ENCODE measurements at regions not wholly inside any gene's neighbourhood (a gene's known extent, or its start where the extent isn't known, plus 50 kb on each side); places are given as distances from the start of the nearest gene placed in this dataset.

DNA sequence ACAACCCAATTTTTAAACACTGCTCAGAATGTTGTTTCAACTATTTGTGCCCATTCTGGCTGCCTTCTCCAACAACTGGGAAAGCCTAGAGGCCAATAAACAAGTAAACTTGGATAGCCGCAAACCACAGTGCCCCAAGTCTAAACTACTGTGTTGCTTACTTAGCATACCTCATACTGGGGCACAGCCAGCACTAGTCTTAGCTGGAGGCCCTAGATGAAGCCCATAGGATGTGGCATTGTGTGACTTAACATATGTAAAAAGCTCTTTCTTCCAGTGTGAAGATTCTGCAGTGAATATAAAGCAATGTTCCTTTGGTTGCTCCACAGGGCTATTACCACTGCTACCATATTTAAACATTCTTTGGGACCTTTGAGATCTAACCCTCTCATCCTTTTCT lies 564.3 kb upstream of the NRSN1 start:
- Mint-ChIP-seq H3K27me3 (no peaks in the 10 kb centered on the region), H3K36me3 (no peaks in the 10 kb centered on the region), H3K4me1 (no peaks in the 10 kb centered on the region), H3K9me3 (peaks cover 6 to 17% (median 8%) of the 10 kb centered on the region in 3 donors), H3K4me3 (no peak overlapping the region), H3K27ac (no peak overlapping the region)

DNA sequence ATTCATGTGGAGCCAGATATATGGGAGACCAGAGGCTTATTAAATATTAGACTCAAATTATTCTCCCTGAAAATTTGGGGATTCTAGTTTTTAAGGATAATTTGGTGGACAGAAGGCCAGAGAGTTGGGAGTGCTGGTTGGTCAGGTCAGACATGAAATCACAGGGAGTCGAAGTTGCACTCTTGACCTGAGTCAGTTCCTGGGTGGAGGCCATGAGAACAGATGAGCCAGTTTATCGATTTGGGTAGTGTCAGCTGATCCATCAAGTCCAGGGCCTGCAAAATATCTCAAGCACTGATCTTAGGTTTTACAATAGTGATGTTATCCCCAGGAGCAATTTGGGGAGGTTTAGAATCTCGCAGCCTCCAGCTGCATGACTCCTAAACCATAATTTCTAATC lies 563.5 kb upstream of the NRSN1 start:
- Mint-ChIP-seq H3K4me3 (no peak overlapping the region), H3K36me3 (no peaks in the 10 kb centered on the region), H3K9me3 (peaks cover 6 to 19% (median 10%) of the 10 kb centered on the region in 3 donors), H3K4me1 (peaks cover 0 to 2% (median 0%) of the 10 kb centered on the region in 3 donors), H3K27ac (no peak overlapping the region), H3K27me3 (no peaks in the 10 kb centered on the region)

DNA sequence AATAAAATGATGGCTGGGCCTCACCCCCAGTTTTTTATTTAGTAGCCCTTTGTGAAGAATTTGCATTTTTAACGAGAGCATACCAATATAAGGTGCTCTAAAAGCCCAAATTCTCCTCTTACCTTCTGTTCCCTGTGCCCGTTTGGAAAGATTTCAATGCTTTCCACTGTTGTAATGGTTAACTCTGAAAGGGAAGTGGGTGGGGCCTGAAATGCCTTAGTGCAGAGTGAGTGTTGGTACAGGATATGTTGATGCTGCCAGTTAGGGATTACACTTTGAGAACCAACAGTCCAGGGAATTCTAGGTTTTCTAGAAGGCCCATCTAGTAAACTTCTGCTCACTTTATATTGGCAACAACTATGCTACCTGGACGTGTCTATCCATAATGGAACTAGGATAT lies 562.7 kb upstream of the NRSN1 start:
- Mint-ChIP-seq H3K4me3 (no peak overlapping the region), H3K36me3 (no peaks in the 10 kb centered on the region), H3K27me3 (no peaks in the 10 kb centered on the region), H3K4me1 (peaks cover 0 to 2% (median 0%) of the 10 kb centered on the region in 3 donors), H3K9me3 (peaks cover 5 to 20% (median 11%) of the 10 kb centered on the region in 3 donors), H3K27ac (no peak overlapping the region)

DNA sequence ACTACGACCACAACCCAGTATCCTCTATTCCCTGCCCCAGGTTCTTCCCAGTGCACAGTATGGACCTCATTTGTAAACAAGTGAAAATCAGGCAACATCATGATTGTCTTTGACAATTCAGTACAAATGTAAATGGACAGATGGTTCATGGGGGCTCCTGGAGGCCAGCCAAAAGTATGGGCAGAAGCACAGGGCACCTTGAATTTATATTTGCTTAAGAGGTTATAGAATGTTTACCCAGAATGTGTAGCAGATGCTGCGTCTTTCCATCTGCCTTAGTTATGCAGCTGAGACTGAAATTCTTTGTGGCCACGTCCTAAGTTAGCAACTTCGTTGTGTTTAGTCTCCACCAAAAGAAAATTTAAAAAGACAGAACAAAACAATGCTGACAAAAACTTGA lies 559.6 kb upstream of the NRSN1 start:
- Mint-ChIP-seq H3K27me3 (no peaks in the 10 kb centered on the region), H3K36me3 (no peaks in the 10 kb centered on the region), H3K27ac (no peak overlapping the region), H3K9me3 (peaks cover 3 to 20% (median 8%) of the 10 kb centered on the region in 3 donors), H3K4me3 (no peak overlapping the region), H3K4me1 (peaks cover 0 to 2% (median 0%) of the 10 kb centered on the region in 3 donors)

GRCh38 chr6:23568292-23568691 lies 557.7 kb upstream of the NRSN1 start:
- Mint-ChIP-seq H3K27ac (no peak overlapping the region), H3K9me3 (peaks cover 5 to 14% (median 6%) of the 10 kb centered on the region in 3 donors), H3K4me1 (peaks cover 0 to 2% (median 0%) of the 10 kb centered on the region in 3 donors), H3K4me3 (no peak overlapping the region), H3K36me3 (no peaks in the 10 kb centered on the region), H3K27me3 (no peaks in the 10 kb centered on the region)

GRCh38 chr6:23584134-23584763 lies 541.8 kb upstream of the NRSN1 start:
- no peak overlapping the region for H3K27ac Mint-ChIP-seq
- peaks cover 0 to 6% (median 1%) of the 10 kb centered on the region in 3 donors for H3K9me3 Mint-ChIP-seq
- H3K4me3 Mint-ChIP-seq = no peak overlapping the region
- no peaks in the 10 kb centered on the region for H3K4me1 Mint-ChIP-seq
- H3K27me3 Mint-ChIP-seq = no peaks in the 10 kb centered on the region
- no peaks in the 10 kb centered on the region for H3K36me3 Mint-ChIP-seq

GRCh38 chr6:23587582-23587981 lies 538.4 kb upstream of the NRSN1 start:
- Mint-ChIP-seq H3K27ac (no peak overlapping the region), H3K36me3 (no peaks in the 10 kb centered on the region), H3K4me1 (no peaks in the 10 kb centered on the region), H3K9me3 (peaks cover 0 to 6% (median 3%) of the 10 kb centered on the region in 3 donors), H3K4me3 (no peak overlapping the region), H3K27me3 (no peaks in the 10 kb centered on the region)

DNA sequence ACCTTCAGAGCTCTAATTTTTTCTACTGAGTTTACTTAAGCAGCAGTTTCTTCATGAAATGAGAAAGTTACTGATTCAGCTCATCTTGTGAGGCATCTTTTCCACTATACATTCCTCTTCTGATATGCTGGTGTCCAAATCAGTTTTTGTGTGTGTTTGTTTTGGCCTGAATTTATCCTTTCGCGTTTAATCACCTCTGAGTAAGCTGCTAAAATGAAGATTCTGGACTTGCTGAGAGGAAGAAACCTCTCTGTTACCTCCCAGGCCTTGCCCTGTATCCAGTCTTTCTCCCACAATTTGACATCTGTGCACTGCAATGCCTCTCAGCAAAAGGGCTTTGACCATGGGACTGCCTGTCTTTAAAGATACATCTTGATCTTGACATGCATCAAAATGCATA lies 536.2 kb upstream of the NRSN1 start:
- no peaks in the 10 kb centered on the region for H3K27me3 Mint-ChIP-seq
- no peak overlapping the region for H3K27ac Mint-ChIP-seq
- H3K4me3 Mint-ChIP-seq = no peak overlapping the region
- no peaks in the 10 kb centered on the region for H3K36me3 Mint-ChIP-seq
- peaks cover 4 to 7% (median 5%) of the 10 kb centered on the region in 3 donors for H3K9me3 Mint-ChIP-seq
- no peaks in the 10 kb centered on the region for H3K4me1 Mint-ChIP-seq

DNA sequence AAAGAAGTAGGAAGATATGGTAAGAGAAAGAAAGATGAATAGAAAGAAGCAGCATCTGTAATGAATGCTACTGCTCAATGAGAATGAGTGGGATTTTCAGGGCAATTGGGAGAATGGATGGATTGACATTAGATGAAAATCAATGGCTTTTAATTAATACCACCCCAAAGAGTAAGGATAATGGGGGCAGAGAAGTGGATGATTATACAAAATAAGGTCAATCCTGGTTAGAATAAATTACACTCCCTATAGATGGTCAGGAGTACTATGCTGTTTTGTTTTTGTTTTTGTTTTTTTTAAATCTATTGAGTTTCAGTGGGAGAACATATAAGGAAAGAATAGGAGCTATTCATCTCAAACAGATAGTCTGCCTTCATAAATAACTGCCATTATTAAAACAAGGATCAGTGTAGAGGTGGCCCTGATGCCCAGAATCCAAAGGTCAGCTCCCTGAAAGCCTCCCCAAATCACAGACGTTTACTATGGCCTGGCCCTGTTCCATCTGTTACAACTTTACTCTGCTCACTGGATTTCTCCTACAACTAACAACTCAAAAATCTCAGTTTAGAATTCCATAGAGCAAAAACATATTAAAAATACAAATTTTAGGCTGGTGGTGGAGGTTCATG lies 535.4 kb upstream of the NRSN1 start:
- no peak overlapping the region for H3K4me3 Mint-ChIP-seq
- no peaks in the 10 kb centered on the region for H3K36me3 Mint-ChIP-seq

DNA sequence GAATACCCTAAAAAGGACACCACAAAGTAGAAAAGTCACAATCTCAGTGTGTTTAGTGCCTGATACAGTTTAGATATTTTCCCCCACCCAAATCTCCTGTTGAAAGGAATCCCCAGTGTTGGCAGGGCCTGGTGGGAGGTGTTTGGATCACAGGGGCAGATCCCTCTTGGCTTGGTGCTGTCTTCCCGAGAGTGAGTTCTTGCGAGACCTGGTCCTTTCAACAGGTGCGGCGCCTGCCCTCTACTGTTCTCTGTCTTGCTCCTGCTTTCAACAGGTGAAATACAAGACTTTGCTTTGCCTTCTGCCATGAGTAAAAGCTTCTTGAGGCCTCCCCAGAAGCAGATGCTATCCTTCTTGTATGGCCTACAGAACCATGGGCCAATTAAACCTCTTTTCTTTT lies 534.3 kb upstream of the NRSN1 start:
- H3K9me3 Mint-ChIP-seq = peaks cover 6 to 11% (median 7%) of the 10 kb centered on the region in 3 donors
- H3K4me1 Mint-ChIP-seq = no peaks in the 10 kb centered on the region
- no peaks in the 10 kb centered on the region for H3K27me3 Mint-ChIP-seq
- H3K4me3 Mint-ChIP-seq = no peak overlapping the region
- no peak overlapping the region for H3K27ac Mint-ChIP-seq
- no peaks in the 10 kb centered on the region for H3K36me3 Mint-ChIP-seq

More for the DNA sequence above, 535.4 kb upstream of the NRSN1 start:
- peaks cover 6 to 11% (median 7%) of the 10 kb centered on the region in 3 donors for H3K9me3 Mint-ChIP-seq
- no peaks in the 10 kb centered on the region for H3K27me3 Mint-ChIP-seq
- no peaks in the 10 kb centered on the region for H3K4me1 Mint-ChIP-seq
- H3K27ac Mint-ChIP-seq = no peak overlapping the region

DNA sequence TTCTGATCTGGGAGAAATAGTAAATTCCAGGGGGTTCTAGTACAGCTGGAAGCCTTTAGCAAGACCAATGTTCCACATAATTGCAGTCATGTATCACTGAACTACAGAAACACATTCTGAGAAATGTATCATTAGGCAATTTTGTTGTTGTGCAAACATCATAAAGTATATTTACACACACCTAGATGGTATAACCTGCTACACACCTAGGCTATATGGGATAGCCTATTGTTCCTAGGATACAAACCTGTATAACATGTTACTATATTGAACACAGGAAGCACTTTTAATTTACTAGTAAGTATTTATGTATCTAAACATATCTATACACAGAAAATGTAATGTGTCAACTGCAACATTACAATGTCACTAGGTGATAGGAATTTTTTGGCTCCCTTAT lies 525.9 kb upstream of the NRSN1 start:
- H3K36me3 Mint-ChIP-seq = no peaks in the 10 kb centered on the region
- no peak overlapping the region for H3K27ac Mint-ChIP-seq
- H3K9me3 Mint-ChIP-seq = peaks cover 2 to 11% (median 5%) of the 10 kb centered on the region in 3 donors
- H3K27me3 Mint-ChIP-seq = no peaks in the 10 kb centered on the region
- no peaks in the 10 kb centered on the region for H3K4me1 Mint-ChIP-seq
- H3K4me3 Mint-ChIP-seq = no peak overlapping the region

- Mint-ChIP-seq H3K4me3 (no peak overlapping the region), H3K4me1 (no peaks in the 10 kb centered on the region), H3K9me3 (peaks cover 0 to 13% (median 5%) of the 10 kb centered on the region in 3 donors), H3K27ac (no peak overlapping the region), H3K27me3 (no peaks in the 10 kb centered on the region), H3K36me3 (peaks cover 2% of the 10 kb centered on the region)
These were observed 524.1 kb upstream of the NRSN1 start for GRCh38 chr6:23601811-23602345.

GRCh38 chr6:23608931-23609435 lies 517.0 kb upstream of the NRSN1 start:
- H3K9me3 Mint-ChIP-seq = peaks cover 3 to 11% (median 9%) of the 10 kb centered on the region in 3 donors
- peaks cover 3% of the 10 kb centered on the region for H3K36me3 Mint-ChIP-seq
- H3K27ac Mint-ChIP-seq = no peak overlapping the region
- no peaks in the 10 kb centered on the region for H3K27me3 Mint-ChIP-seq
- H3K4me3 Mint-ChIP-seq = no peak overlapping the region
- H3K4me1 Mint-ChIP-seq = no peaks in the 10 kb centered on the region

DNA sequence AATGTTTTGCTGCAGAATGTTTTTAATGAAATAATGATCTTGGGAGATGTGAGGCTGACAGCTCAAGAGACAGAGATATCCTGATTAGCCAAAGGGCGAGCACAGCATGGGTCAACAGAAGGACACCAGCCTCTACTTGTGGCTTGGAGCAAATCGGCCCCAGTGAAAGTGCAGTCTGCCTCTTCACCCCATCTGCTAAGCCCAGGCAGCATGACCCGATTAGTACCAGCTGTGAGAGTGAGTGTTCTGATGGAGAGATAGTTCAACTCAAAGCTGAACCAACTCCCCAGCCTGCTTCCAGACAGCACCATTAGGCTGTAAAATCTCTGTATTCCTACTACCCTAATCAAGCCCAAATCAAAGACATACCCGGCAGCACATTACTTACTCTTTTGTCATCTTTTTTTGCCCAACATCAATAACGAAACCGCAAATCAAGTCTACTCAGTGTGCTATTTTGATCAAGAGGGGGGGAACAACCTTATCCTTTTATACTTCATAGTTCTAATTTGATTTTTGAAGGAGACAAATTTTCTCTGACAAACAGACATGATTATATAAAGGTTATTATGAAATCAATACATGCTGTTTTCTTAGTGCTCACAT lies 514.1 kb upstream of the NRSN1 start:
- Mint-ChIP-seq H3K9me3 (peaks cover 3 to 6% (median 6%) of the 10 kb centered on the region in 3 donors), H3K4me3 (peak overlapping the region in 1 of 4 donors; percentile 2), H3K36me3 (peaks cover 1% of the 10 kb centered on the region), H3K27ac (no peak overlapping the region), H3K4me1 (no peaks in the 10 kb centered on the region), H3K27me3 (no peaks in the 10 kb centered on the region)

- Mint-ChIP-seq H3K4me3 (no peak overlapping the region), H3K36me3 (no peaks in the 10 kb centered on the region)
These were observed 507.6 kb upstream of the NRSN1 start for GRCh38 chr6:23618366-23618765.

More at GRCh38 chr6:23618366-23618765, 507.6 kb upstream of the NRSN1 start:
- Mint-ChIP-seq H3K9me3 (peaks cover 2 to 6% (median 4%) of the 10 kb centered on the region in 3 donors), H3K27ac (no peak overlapping the region), H3K27me3 (no peaks in the 10 kb centered on the region), H3K4me1 (no peaks in the 10 kb centered on the region)
